AG09319 (cell line): ENCODE measurements at regions not wholly inside any gene's neighbourhood (a gene's known extent, or its start where the extent isn't known, plus 50 kb on each side); places are given as distances from the start of the nearest gene placed in this dataset.

Source experiments
- DNase-seq: peaks from one replicate; pipeline ENCODE4 v3.0.0-alpha.2; 2010; ENCODE audit warnings: low read depth; ENCODE audit errors: extremely low read depth
- CTCF ChIP-seq: IDR thresholded peaks from 2 replicates; pipeline ENCODE4 v1.5.1; 2011; ENCODE audit warnings: low read depth, mild to moderate bottlenecking, inconsistent platforms, low read length, moderate library complexity

GRCh38 chr3:148240351-148240750 lies 457.4 kb upstream of the AGTR1 start:
- no peak for TF ChIP-seq CTCF
- no peak for DNase-seq

- DNase-seq, result no peak
- no peak for TF ChIP-seq CTCF
Measured at GRCh38 chr3:148243609-148244008, 454.1 kb upstream of the AGTR1 start.

GRCh38 chr3:148246291-148246923 lies 451.3 kb upstream of the AGTR1 start:
- no peak for DNase-seq
- TF ChIP-seq CTCF, result no peak

- no peak for TF ChIP-seq CTCF
- no peak for DNase-seq
Measured at GRCh38 chr3:148253713-148254112, 444.0 kb upstream of the AGTR1 start.

- DNase-seq, result no peak
- TF ChIP-seq CTCF, result no peak
Measured at GRCh38 chr3:148254402-148254801, 443.3 kb upstream of the AGTR1 start.

- no peak for DNase-seq
- TF ChIP-seq CTCF, result no peak
Measured at GRCh38 chr3:148255981-148256969, 441.4 kb upstream of the AGTR1 start.

GRCh38 chr3:148262980-148263379 lies 434.7 kb upstream of the AGTR1 start:
- TF ChIP-seq CTCF, result no peak
- DNase-seq, result no peak
